ENCODE measurements at regions not wholly inside any gene's neighbourhood (a gene's known extent, or its start where the extent isn't known, plus 50 kb on each side); places are given as distances from the start of the nearest gene placed in this dataset.

DNA sequence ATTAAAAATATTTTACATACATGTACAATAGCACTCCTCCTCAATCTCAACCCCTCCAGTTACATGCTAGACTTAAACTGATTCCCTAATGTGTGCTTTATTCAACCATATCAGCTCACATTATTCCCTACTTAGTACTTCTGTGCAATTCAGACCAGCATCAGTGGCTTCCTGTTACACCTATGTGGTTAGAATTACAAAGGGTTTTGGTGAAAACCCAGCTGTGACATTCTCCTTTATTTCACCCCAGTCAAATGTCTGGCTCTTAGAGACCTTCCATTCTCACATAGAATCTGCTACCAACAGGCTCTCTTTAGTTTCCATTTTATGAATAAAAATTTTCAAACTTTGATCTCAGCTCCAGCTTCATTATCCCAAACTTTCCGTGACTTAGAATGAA lies 85.2 kb upstream of the SLC7A11 start:
- DNase-seq = no peak
- Histone ChIP-seq H3K9me3 (no peaks in the 10 kb centered on the region), H3K4me3 (no peak overlapping the region), H3K36me3 (no peaks in the 10 kb centered on the region), H3K27ac (no peak overlapping the region), H3K27me3 (ENCODE audit: low read depth) (no peaks in the 10 kb centered on the region), H3K4me1 (no peaks in the 10 kb centered on the region)
- intact Hi-C loops (cut with DNase I) = no loop called here
- ATAC-seq = no peak
- TF ChIP-seq, protein P1, sequence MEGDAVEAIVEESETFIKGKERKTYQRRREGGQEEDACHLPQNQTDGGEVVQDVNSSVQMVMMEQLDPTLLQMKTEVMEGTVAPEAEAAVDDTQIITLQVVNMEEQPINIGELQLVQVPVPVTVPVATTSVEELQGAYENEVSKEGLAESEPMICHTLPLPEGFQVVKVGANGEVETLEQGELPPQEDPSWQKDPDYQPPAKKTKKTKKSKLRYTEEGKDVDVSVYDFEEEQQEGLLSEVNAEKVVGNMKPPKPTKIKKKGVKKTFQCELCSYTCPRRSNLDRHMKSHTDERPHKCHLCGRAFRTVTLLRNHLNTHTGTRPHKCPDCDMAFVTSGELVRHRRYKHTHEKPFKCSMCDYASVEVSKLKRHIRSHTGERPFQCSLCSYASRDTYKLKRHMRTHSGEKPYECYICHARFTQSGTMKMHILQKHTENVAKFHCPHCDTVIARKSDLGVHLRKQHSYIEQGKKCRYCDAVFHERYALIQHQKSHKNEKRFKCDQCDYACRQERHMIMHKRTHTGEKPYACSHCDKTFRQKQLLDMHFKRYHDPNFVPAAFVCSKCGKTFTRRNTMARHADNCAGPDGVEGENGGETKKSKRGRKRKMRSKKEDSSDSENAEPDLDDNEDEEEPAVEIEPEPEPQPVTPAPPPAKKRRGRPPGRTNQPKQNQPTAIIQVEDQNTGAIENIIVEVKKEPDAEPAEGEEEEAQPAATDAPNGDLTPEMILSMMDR (IDR thresholded peaks at IDR 0.05) = no peak

DNA sequence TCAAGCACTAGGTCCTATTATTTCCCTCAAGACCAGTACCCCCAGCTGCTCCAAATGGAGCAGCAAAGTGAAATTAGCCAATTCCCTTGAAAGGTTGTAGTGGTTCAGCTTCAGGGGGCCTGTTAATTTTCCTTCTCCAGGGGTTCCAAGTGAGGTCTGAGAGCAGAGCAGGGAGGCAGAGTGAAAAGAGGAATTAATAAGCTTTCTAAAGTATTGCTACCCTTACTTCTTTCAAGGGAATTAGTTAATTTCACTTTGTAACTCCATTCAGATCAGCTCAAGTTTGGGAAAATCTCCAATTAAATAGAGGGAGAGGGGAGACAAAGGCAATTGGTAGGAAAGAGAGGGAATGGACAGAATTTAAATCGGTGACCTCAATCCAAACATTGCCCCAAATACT lies 78.7 kb upstream of the SLC7A11 start:
- TF ChIP-seq, protein P1 (IDR thresholded peaks at IDR 0.05) = no peak
- intact Hi-C loops (cut with DNase I) = no loop called here
- no peak for ATAC-seq
- Histone ChIP-seq H3K9me3 (no peaks in the 10 kb centered on the region), H3K27ac (no peak overlapping the region), H3K27me3 (ENCODE audit: low read depth) (no peaks in the 10 kb centered on the region), H3K4me1 (no peaks in the 10 kb centered on the region), H3K36me3 (no peaks in the 10 kb centered on the region), H3K4me3 (no peak overlapping the region)
- DNase-seq = no peak

DNA sequence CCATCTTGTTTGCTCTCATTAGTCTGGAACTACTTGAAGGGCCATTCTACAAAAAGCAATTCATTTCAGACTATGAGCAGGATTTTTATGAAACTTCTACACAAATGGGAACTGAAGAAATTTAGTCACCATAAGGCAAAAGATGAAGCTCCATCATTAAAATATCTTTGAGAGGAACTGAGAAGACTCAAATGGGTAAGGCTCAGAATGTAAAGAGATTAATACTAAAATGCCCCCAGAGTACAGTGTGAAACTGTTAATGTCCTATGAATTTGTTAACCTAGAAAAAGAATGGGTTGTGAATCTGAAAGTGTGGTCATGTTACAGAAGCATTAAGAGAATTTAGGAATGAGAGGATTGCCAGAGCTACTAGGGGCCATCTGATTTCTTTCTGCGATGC lies 77.9 kb upstream of the SLC7A11 start:
- intact Hi-C loops (cut with DNase I) = no loop called here
- Histone ChIP-seq H3K36me3 (no peaks in the 10 kb centered on the region), H3K27me3 (ENCODE audit: low read depth) (no peaks in the 10 kb centered on the region), H3K4me3 (no peak overlapping the region), H3K4me1 (no peaks in the 10 kb centered on the region), H3K9me3 (no peaks in the 10 kb centered on the region), H3K27ac (no peak overlapping the region)
- TF ChIP-seq, protein P1 (IDR thresholded peaks at IDR 0.05) = no peak
- DNase-seq = no peak
- ATAC-seq = no peak

DNA sequence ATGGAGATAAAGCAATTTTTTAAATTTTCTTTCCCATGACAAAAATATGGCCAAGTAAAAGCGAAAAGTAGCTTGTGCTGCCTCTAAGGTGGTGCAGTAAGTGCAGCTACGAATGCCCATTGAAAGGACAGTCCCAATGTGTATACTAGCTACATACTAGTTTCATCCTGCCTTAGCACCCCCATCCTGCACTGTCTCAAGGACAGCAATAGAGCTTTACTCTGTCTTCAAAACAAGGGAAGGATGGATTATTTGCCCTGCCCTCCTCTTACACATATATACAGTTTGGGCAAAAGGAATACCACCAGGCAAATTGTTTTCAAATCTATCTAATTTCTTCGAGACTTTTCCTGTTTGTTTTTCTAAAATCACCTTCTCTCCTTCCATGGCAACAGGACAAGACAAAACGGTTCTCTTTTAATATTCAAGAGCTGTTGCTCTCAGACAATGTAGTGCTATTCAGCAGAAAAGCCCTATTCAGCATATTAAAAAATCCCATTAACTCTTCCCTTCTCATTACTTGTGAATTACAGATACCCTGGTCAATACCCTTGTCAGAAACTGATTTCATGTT lies 75.1 kb upstream of the SLC7A11 start:
- TF ChIP-seq, protein P1 (IDR thresholded peaks at IDR 0.05) = no peak
- no peak overlapping the region for H3K27ac ChIP-seq
- H3K4me3 ChIP-seq = no peak overlapping the region
- no peaks in the 10 kb centered on the region for H3K4me1 ChIP-seq
- no peaks in the 10 kb centered on the region for H3K36me3 ChIP-seq
- no peaks in the 10 kb centered on the region for H3K9me3 ChIP-seq
- ATAC-seq (no peak), DNase-seq (no peak)
- intact Hi-C loops (cut with DNase I) = no loop called here
- no peaks in the 10 kb centered on the region for H3K27me3 ChIP-seq (ENCODE audit: low read depth)

DNA sequence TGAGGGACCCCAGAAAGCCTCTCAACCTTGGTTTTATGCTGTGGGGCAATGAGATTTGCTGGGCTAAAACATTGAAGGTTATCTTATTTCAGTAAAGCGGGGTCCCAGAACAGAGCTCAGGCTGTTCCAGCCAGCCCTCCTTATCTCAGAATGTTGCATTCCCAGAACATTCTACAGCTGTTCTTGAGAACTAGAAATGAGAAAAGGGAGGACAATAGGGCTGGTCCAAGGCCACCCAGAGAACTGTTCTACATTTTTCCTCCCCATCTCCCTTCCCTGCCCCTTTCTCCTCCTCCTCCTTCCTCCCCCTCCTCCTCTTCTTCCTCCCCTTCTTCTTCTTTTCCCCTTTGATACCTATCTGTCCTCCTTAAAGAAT lies 70.4 kb upstream of the SLC7A11 start:
- H3K4me3 ChIP-seq = no peak overlapping the region
- ATAC-seq (no peak), DNase-seq (no peak)
- TF ChIP-seq, protein P1 (IDR thresholded peaks at IDR 0.05) = no peak
- no peak overlapping the region for H3K27ac ChIP-seq
- no peaks in the 10 kb centered on the region for H3K36me3 ChIP-seq
- H3K27me3 ChIP-seq (ENCODE audit: low read depth) = no peaks in the 10 kb centered on the region
- intact Hi-C loops (cut with DNase I) = no loop called here
- H3K9me3 ChIP-seq = no peaks in the 10 kb centered on the region
- no peaks in the 10 kb centered on the region for H3K4me1 ChIP-seq

Measured in lower lobe of right lung (tissue), 2 donors.